Aorta (tissue), 5 donors: ENCODE measurements at regions not wholly inside any gene's neighbourhood (a gene's known extent, or its start where the extent isn't known, plus 50 kb on each side); places are given as distances from the start of the nearest gene placed in this dataset.
"Not testable (repeated sequence)": the region's sequence is repeated elsewhere in the genome, so short reads cannot be mapped to it uniquely, and the experiment has no call there.

Experiments used
- ATAC-seq: fragments of 200-7000 bp; cut with Tn5 transposase; one replicate; pipeline ENCODE4 v1.9.1; 2022; ENCODE audit warnings: moderate library complexity; ENCODE audit not compliant: low FRiP score
- DNase-seq, 2 donors: peaks; one replicate each; pipeline ENCODE4 v3.0.0-alpha.2; 2020
- H3K27ac ChIP-seq, 2 donors: one replicate each; pipeline ENCODE4 v1.5.1; 2013; ENCODE audit warnings: low read length in 2 of 2, mild to moderate bottlenecking in 2 of 2, moderate library complexity in 2 of 2, control low read depth in 1 of 2, inconsistent platforms in 1 of 2, low read depth in 1 of 2
- H3K27me3 ChIP-seq, 2 donors: one replicate each; pipeline ENCODE4 v1.6.1; 2013; ENCODE audit warnings: control low read depth in 1 of 2, low read length in 1 of 2, mild to moderate bottlenecking in 1 of 2, moderate library complexity in 1 of 2; ENCODE audit not compliant: insufficient read depth in 2 of 2, control insufficient read depth in 1 of 2
- H3K36me3 ChIP-seq, 2 donors: one replicate each; pipeline ENCODE4 v1.6.1; 2013; ENCODE audit warnings: control low read depth in 1 of 2, low read length in 1 of 2, mild to moderate bottlenecking in 1 of 2; ENCODE audit not compliant: insufficient read depth in 2 of 2, control insufficient read depth in 1 of 2
- H3K4me1 ChIP-seq, 2 donors: one replicate each; pipeline ENCODE4 v1.6.1; 2013; ENCODE audit warnings: low read length in 2 of 2, control low read depth in 1 of 2, mild to moderate bottlenecking in 1 of 2, moderate library complexity in 1 of 2; ENCODE audit not compliant: insufficient read depth in 2 of 2, control insufficient read depth in 1 of 2
- H3K4me3 ChIP-seq, 2 donors: one replicate each; pipeline ENCODE4 v1.5.1; 2013; ENCODE audit warnings: low read length in 2 of 2, control low read depth in 1 of 2, mild to moderate bottlenecking in 1 of 2
- H3K9me3 ChIP-seq: one replicate; pipeline ENCODE4 v1.6.1; 2013; ENCODE audit warnings: mild to moderate bottlenecking, low read length; ENCODE audit not compliant: control insufficient read depth
- WGBS, 2 donors: extraction: QIAGEN DNeasy Blood & Tissue Kit; methylation state at CpG; one replicate each; pipeline ENCODE4 v1.1.7; 2013; 5-methylcytosine and 5-hydroxymethylcytosine counted together
- intact Hi-C, 2 donors: fragments of 100-400 bp; cut with DNase I; formaldehyde crosslinking; loops; one replicate each; pipeline versions ENCODE4 v1.14.2 to v1.15.0; 2022
- donor health status: healthy with polysubstance abuse.
- donor health status: Bipolar disorder and iron deficiency.
- donor health status: DM: no; HTN: no; CAD: no.
- donor health status: DM: no; HTN: no; CAD: no.
- donor health status: DM: yes; HTN: yes; CAD: no.

DNA sequence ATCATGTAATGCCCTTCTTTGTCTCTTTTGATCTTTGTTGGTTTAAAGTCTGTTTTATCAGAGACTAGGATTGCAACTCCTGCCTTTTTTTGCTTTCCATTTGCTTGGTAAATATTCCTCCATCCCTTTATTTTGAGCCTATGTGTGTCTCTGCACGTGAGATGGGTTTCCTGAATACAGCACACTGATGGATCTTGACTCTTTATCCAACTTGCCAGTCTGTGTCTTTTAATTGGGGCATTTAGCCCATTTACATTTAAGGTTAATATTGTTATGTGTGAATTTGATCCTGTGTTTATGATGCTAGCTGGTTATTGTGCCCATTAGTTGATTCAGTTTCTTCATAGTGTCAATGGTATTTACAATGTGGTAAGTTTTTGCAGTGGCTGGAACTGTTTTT, 72.7 kb downstream of the ADCYAP1 start:
- WGBS, 2 donors, result 87 to 100% methylated on average over 1 of the region's 1 CpG
- H3K27ac ChIP-seq, intact Hi-C loops: not testable (repeated sequence)

DNA sequence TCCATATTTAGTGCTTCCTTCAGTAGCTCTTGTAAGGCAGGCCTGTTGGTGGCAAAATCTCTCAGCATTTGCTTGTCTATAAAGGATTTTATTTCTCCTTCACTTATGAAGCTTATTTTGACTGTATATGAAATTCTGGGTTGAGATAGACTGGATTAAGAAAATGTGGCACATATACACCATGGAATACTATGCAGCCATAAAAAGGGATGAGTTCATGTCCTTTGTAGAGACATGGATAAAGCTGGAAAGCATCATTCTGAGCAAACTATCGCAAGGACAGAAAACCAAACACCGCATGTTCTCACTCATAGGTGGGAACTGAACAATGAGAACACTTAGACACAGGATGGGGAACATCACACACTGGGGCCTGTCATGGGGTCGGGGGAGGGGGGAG, 73.1 kb downstream of the ADCYAP1 start:
- H3K4me3 ChIP-seq, H3K9me3 ChIP-seq, ATAC-seq, H3K27me3 ChIP-seq, DNase-seq, H3K4me1 ChIP-seq, H3K27ac ChIP-seq, H3K36me3 ChIP-seq, intact Hi-C loops: not testable (repeated sequence)
- 84 to 96% methylated on average over 2 to 3 of the region's 3 CpGs for WGBS, 2 donors

More for the DNA sequence above, 72.7 kb downstream of the ADCYAP1 start:
- ATAC-seq, H3K4me3 ChIP-seq, DNase-seq, H3K27me3 ChIP-seq, H3K4me1 ChIP-seq, H3K36me3 ChIP-seq, H3K9me3 ChIP-seq: not testable (repeated sequence)

DNA sequence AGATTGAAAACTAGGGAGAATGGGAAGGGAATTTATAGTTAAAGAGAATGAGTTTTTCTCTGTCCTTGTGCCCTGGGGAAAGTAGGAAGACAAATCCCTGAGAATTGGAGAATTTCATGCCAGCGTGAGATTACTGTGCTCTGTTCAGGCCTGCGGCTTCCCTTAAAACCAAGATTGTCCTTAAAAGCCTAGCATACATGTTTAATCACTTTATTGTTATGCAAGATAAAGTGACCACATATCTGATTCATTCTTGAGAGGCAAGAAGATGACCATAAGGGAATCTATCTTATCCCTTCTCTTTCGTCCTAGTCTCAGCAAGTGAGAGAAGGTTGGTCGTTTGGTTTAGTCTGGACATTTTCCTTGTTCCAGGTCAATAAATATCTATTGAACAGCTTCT, 75.9 kb downstream of the ADCYAP1 start:
- H3K4me1 ChIP-seq, result peaks cover 0 to 6% of the 10 kb centered on the region in 2 donors
- intact Hi-C loops, result no loop called here
- no peak overlapping the region for H3K27ac ChIP-seq
- H3K27me3 ChIP-seq, result no peaks in the 10 kb centered on the region
- ATAC-seq (no peak), DNase-seq (no peak)
- H3K4me3 ChIP-seq, result no peak overlapping the region
- no peaks in the 10 kb centered on the region for H3K9me3 ChIP-seq
- no peaks in the 10 kb centered on the region for H3K36me3 ChIP-seq
- 85 to 86% methylated on average over 4 of the region's 4 CpGs for WGBS, 2 donors

DNA sequence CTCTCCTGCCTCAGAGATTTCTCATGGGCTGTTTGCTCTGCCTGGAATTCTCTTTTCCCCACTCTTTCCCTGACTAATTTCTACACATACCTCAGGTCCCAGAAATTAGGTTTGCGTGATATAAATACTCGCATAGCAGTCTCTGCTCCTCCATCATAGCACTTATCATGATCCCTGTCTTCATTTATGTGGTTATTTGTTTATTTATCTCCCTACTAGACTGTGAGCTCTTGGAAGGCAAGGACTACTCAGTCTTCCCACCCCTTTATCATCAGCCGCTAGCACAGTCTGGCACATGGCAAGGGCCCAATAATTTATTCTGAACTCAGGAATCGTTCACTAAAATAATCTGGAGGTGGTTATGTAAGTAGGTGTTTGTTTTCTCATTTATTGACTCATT, 79.3 kb downstream of the ADCYAP1 start:
- intact Hi-C loops, result no loop called here
- no peaks in the 10 kb centered on the region for H3K27me3 ChIP-seq
- no peaks in the 10 kb centered on the region for H3K36me3 ChIP-seq
- DNase-seq, result no peak
- no peaks in the 10 kb centered on the region for H3K9me3 ChIP-seq
- WGBS, 2 donors, result 61 to 64% methylated on average over 4 of the region's 4 CpGs
- no peak for ATAC-seq
- no peak overlapping the region for H3K27ac ChIP-seq
- H3K4me1 ChIP-seq, result peaks cover 0 to 6% of the 10 kb centered on the region in 2 donors
- H3K4me3 ChIP-seq, result no peak overlapping the region

DNA sequence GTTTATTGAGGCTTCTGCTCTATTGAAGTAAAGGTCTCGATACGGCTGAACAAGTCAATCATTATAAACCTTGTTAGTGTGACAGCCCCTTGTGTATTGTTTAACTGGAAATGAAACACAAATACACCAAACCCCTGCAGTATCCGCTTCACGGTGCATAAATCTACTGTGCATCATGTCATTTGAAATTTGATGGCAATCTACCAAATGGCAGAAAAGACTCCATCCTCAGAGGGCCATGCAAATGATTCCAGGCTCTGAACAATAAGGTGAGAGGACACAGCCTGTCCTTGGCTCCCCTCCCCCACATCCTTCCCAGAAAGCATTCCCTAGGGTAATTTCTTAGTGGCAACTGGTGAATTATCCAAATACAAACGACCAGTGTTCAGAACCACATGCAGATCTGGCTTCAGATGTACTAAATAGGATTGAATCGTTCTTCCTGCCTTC, 80.6 kb downstream of the ADCYAP1 start:
- Histone ChIP-seq H3K27ac (no peak overlapping the region), H3K36me3 (no peaks in the 10 kb centered on the region), H3K4me3 (no peak overlapping the region), H3K27me3 (no peaks in the 10 kb centered on the region), H3K9me3 (no peaks in the 10 kb centered on the region), H3K4me1 (peaks cover 0 to 6% of the 10 kb centered on the region in 2 donors)
- intact Hi-C loops, result no loop called here
- DNase-seq (no peak), ATAC-seq (no peak)
- 65 to 66% methylated on average over 6 of the region's 6 CpGs for WGBS, 2 donors

DNA sequence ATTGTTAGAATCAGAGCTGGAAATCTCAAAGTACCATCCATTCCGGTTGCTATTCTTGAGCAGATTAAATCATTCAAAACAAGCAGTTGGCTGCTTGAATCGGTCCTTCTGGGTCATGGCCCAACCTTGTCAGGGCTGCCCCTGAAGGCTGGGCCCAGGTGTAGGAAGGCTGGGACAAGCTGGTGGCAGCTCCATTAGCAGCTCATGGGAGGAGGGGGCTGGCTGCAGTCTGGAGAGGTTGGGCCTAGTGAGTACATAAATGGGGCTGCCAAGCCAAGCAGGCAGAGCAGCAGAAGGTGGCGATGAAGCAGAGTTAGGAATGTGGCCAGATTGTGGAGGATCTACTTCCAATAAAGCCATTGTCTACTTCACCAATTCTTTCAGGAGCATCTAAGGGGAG, 81.4 kb downstream of the ADCYAP1 start:
- no peaks in the 10 kb centered on the region for H3K9me3 ChIP-seq
- no peaks in the 10 kb centered on the region for H3K27me3 ChIP-seq
- peak in 1 of 2 donors; percentile 51 for DNase-seq
- peak overlapping the region in 1 of 2 donors; percentile 1 for H3K27ac ChIP-seq
- peaks cover 0 to 6% of the 10 kb centered on the region in 2 donors for H3K4me1 ChIP-seq
- intact Hi-C loops, result no loop called here
- ATAC-seq, result peak; percentile 42
- H3K4me3 ChIP-seq, result no peak overlapping the region
- H3K36me3 ChIP-seq, result no peaks in the 10 kb centered on the region
- 0 to 13% methylated on average over 3 of the region's 3 CpGs for WGBS, 2 donors

DNA sequence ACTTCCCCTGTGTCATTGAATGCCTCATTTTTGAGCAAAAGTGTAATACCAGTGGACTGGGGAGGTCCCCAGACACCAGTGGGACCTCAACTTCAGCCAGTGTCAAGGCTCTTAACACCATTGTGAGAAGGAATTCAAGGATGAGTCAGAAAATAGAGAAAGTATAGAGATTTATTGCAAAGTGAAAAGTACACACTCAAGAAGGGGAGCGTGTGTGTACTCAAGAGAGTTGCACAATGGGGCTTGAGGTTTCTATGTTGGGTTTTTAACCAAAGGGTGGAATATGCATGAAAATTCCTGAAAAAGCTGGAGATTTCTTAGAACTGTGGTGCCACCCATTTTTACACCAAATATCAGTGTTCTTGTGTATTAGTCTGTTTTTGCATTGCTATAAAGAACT, 81.9 kb downstream of the ADCYAP1 start:
- peaks cover 3 to 6% of the 10 kb centered on the region in 2 donors for H3K4me1 ChIP-seq
- H3K27me3 ChIP-seq, result no peaks in the 10 kb centered on the region
- no peaks in the 10 kb centered on the region for H3K36me3 ChIP-seq
- H3K4me3 ChIP-seq, result no peak overlapping the region
- DNase-seq (no peak), ATAC-seq (no peak)
- no peaks in the 10 kb centered on the region for H3K9me3 ChIP-seq
- intact Hi-C loops, result no loop called here
- H3K27ac ChIP-seq, result no peak overlapping the region
- WGBS, 2 donors, result 96 to 100% methylated on average over 1 of the region's 1 CpG

DNA sequence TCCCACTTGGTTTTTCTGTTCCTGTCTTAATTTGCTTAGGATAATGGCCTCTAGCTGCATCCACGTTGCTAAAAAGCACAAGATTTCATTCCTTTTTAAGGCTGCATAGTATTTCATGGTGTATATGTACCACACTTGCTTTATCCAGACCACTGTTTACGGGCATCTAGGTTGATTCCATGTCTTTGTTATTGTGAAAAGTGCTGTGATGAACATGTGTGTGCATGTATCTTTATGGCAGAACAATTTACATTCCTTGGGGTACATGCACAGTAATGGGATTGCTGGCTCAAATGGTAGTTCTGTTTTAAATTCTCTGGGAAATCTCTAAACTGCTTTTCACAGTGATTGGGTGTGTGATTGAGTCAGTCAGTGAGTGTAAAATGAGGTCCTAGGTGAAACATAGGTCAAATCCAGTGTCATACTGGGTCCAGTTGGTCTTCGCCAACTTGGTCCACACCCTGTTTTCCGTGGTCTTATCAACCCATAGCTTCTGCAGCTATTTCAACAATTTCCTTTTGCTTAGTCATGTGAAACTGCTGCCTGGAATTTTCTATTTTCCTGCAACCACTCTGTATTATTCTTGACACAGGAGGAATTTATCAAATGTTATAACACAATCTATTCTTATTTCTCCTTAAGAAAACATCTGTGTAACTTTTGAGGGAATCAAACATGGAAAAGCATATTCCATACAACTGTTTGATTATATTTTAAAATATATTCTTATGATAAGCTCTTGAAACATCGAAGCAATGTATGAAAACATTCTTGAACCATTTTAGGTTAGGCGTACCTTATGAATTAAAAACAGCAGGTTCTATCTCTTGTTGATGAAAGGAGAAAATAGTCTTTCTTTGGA, 82.9 kb downstream of the ADCYAP1 start:
- intact Hi-C loops, result no loop called here
- no peaks in the 10 kb centered on the region for H3K36me3 ChIP-seq
- H3K27ac ChIP-seq, result peak overlapping the region in 1 of 2 donors; percentile 34
- no peaks in the 10 kb centered on the region for H3K9me3 ChIP-seq
- 29 to 31% methylated on average over 6 of the region's 6 CpGs for WGBS, 2 donors
- DNase-seq, result peak in 1 of 2 donors; percentile 64
- H3K27me3 ChIP-seq, result no peaks in the 10 kb centered on the region
- no peak overlapping the region for H3K4me3 ChIP-seq
- ATAC-seq, result peak; percentile 67
- H3K4me1 ChIP-seq, result peaks cover 3 to 6% of the 10 kb centered on the region in 2 donors

DNA sequence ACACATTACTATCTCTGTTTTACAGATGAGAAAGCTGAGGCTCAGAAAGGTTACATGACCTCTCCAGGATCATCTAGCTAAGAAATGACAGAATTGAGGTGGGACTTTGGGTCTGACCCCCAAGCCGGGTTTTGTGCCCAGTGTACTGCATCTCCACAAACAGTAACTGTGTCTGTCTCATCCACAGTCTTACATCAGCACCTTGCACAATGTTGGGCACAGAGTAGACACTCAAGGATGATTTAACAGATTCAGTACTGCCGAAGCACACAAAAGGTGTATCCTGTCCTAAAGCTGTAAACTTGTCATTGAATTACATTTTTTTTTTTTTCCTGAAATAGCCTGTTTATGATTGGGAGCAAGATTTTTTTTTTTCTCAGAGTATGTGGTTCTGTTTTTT, 84.8 kb downstream of the ADCYAP1 start:
- Histone ChIP-seq H3K4me3 (no peak overlapping the region), H3K36me3 (no peaks in the 10 kb centered on the region), H3K9me3 (no peaks in the 10 kb centered on the region), H3K4me1 (peaks cover 3 to 6% of the 10 kb centered on the region in 2 donors), H3K27me3 (no peaks in the 10 kb centered on the region), H3K27ac (no peak overlapping the region)
- 84 to 89% methylated on average over 2 of the region's 2 CpGs for WGBS, 2 donors
- intact Hi-C loops, result no loop called here
- DNase-seq, result no peak
- no peak for ATAC-seq
